ENCODE measurements at regions not wholly inside any gene's neighbourhood (a gene's known extent, or its start where the extent isn't known, plus 50 kb on each side); places are given as distances from the start of the nearest gene placed in this dataset.
"Not testable (repeated sequence)": the region's sequence is repeated elsewhere in the genome, so short reads cannot be mapped to it uniquely, and the experiment has no call there.

- FAIRE-seq (no peak), DNase-seq (ENCODE audit: insufficient read length, low spot score) (no peak)
- TF ChIP-seq, protein P1, sequence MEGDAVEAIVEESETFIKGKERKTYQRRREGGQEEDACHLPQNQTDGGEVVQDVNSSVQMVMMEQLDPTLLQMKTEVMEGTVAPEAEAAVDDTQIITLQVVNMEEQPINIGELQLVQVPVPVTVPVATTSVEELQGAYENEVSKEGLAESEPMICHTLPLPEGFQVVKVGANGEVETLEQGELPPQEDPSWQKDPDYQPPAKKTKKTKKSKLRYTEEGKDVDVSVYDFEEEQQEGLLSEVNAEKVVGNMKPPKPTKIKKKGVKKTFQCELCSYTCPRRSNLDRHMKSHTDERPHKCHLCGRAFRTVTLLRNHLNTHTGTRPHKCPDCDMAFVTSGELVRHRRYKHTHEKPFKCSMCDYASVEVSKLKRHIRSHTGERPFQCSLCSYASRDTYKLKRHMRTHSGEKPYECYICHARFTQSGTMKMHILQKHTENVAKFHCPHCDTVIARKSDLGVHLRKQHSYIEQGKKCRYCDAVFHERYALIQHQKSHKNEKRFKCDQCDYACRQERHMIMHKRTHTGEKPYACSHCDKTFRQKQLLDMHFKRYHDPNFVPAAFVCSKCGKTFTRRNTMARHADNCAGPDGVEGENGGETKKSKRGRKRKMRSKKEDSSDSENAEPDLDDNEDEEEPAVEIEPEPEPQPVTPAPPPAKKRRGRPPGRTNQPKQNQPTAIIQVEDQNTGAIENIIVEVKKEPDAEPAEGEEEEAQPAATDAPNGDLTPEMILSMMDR (IDR thresholded peaks at IDR 0.05; ENCODE audit: insufficient read depth, missing control alignments): no peak
Measured at GRCh38 chr7:113030489-113030888, 56.1 kb downstream of the GPR85 start.

DNA sequence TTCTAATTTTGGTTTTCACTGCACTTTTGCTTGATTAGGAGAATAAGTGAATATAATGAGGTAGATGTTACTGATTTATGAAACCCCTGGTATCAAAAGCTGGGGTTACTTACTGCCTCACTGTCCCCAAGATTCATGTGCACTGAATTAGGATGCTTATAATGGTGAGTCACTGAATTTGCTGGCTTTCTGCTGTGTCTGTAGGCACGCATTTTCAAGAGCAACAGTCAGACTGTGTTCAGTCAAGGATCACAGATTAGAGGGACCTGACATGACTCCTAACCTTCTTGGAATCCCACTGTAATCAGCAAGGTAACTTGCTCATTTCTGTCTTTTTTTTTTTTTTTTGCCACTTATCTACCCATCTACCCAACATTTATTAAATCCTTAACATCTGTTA is 59.7 kb downstream of the GPR85 start:
- no peak for DNase-seq (ENCODE audit: insufficient read length, low spot score)
- FAIRE-seq: no peak

GRCh38 chr7:113017144-113017857 is 69.3 kb downstream of the GPR85 start:
- not testable (repeated sequence) for FAIRE-seq; DNase-seq (ENCODE audit: insufficient read length, low spot score)

More for the DNA sequence above, 59.7 kb downstream of the GPR85 start:
- TF ChIP-seq, protein P1 (IDR thresholded peaks at IDR 0.05; ENCODE audit: insufficient read depth, missing control alignments): no peak

DNA sequence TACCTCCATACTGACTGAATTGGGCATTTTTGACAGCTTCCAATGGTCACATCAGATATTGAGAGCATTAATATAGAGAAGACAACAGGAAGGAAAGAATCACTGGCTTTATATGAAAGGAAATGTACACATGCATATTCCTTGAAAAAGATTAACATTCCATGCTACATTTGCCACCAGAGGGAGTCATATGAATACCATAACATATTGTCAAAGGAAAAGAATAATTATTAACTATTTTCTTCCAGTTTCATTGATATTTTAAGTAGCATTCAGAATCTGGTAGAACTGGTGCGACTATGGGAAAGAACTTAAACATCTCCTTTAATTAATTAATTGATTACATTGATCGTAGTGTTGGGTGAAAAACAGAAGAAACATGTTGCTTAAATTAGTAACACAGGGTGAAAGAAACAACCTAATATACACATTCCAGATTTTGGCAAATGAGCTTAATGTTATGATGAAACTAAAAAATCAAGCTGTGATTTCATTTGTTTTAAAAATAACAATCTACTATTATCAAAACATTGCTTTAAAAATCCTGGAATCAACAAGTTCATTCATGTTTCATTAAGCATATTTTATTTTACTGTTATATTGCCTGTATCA is 71.5 kb downstream of the GPR85 start:
- FAIRE-seq (peak; percentile 94), DNase-seq (ENCODE audit: insufficient read length, low spot score) (no peak)
- TF ChIP-seq, protein P1 (IDR thresholded peaks at IDR 0.05; ENCODE audit: insufficient read depth, missing control alignments): peak; percentile 73

- FAIRE-seq (no peak), DNase-seq (ENCODE audit: insufficient read length, low spot score) (no peak)
- TF ChIP-seq, protein P1 (IDR thresholded peaks at IDR 0.05; ENCODE audit: insufficient read depth, missing control alignments): no peak
Measured at GRCh38 chr7:113013761-113014449, 72.7 kb downstream of the GPR85 start.

GRCh38 chr7:113012862-113013261 is 73.8 kb downstream of the GPR85 start:
- not testable (repeated sequence) for FAIRE-seq; DNase-seq (ENCODE audit: insufficient read length, low spot score)

DNA sequence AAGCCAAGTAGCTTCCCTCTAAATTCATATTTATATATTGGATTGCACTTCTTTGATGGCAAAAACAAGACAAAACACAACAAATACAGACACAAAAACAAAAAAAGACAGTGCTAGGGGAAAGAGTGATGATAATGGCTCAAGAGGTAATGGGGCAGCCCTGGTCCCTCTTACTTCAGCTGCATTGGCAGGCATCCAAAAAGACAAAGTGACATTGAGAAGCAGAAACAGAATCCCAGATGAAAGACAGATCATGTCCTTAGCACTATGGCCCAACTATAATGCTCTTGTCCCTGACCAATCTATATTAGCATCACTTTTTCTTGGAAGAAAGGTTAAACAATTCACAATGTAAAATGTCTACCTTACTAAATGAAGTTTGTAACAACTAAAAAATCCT is 76.2 kb downstream of the GPR85 start:
- DNase-seq (ENCODE audit: insufficient read length, low spot score): no peak
- TF ChIP-seq, protein P1 (IDR thresholded peaks at IDR 0.05; ENCODE audit: insufficient read depth, missing control alignments): no peak
- FAIRE-seq: no peak

GRCh38 chr7:113008755-113009154 is 77.9 kb downstream of the GPR85 start:
- TF ChIP-seq, protein P1 (IDR thresholded peaks at IDR 0.05; ENCODE audit: insufficient read depth, missing control alignments): no peak
- no peak for FAIRE-seq
- DNase-seq (ENCODE audit: insufficient read length, low spot score): no peak
